H1 (cell line): ENCODE measurements at regions not wholly inside any gene's neighbourhood (a gene's known extent, or its start where the extent isn't known, plus 50 kb on each side); places are given as distances from the start of the nearest gene placed in this dataset.

Source experiments
- CTCF ChIA-PET: fragments of 300-600 bp; sonication (Branson Sonifier 250); formaldehyde crosslinking; loops from one replicate; lab custom pipeline; 2021; ENCODE audit not compliant: partially characterized antibody; lab: Charles Lee
- POLR2A ChIA-PET: fragments of 300-600 bp; sonication (Branson Sonifier 250); formaldehyde crosslinking; loops from one replicate; lab custom pipeline; 2021; ENCODE audit warnings: inconsistent platforms; ENCODE audit not compliant: partially characterized antibody; lab: Charles Lee
- DNase-seq, 2 experiments: peaks; one replicate each; pipeline versions ENCODE4 v3.0.0 to v3.0.0-alpha.2; 2010 to 2022; ENCODE audit warnings: low spot score in 2 of 2, low read depth in 1 of 2, mixed read lengths in 1 of 2
- FAIRE-seq: peaks from 2 replicates; lab custom pipeline; 2011; peaks lifted over from hg19 to GRCh38; lab: Jason Lieb, UNC
- H2AFZ ChIP-seq: 2 replicates; pipeline ENCODE4 v1.8.1; 2012; ENCODE audit warnings: low read length, inconsistent platforms
- H2AK5ac ChIP-seq: 2 replicates; pipeline ENCODE4 v1.6.1; 2013; ENCODE audit warnings: low read depth, low read length
- H2BK120ac ChIP-seq: replicated peaks from 2 replicates; pipeline ENCODE3; 2013; ENCODE audit warnings: low read depth, low read length, inconsistent platforms
- H2BK12ac ChIP-seq: 2 replicates; pipeline ENCODE4 v1.6.1; 2013; ENCODE audit warnings: low read depth, low read length
- H2BK15ac ChIP-seq: 2 replicates; pipeline ENCODE4 v1.6.1; 2013; ENCODE audit warnings: low read length
- H2BK20ac ChIP-seq: 2 replicates; pipeline ENCODE4 v1.6.1; 2013; ENCODE audit warnings: low read length
- H2BK5ac ChIP-seq: 2 replicates; pipeline ENCODE4 v1.6.1; 2013; ENCODE audit warnings: low read depth, low read length
- H3K14ac ChIP-seq: 2 replicates; pipeline ENCODE4 v1.6.1; 2013; ENCODE audit warnings: inconsistent platforms; ENCODE audit not compliant: insufficient read length
- H3K18ac ChIP-seq: 2 replicates; pipeline ENCODE4 v1.6.1; 2013; ENCODE audit warnings: low read length; ENCODE audit errors: extremely low read depth
- H3K23ac ChIP-seq: 2 replicates; pipeline ENCODE4 v1.6.1; 2013; ENCODE audit warnings: inconsistent platforms; ENCODE audit not compliant: insufficient read length
- H3K23me2 ChIP-seq: 2 replicates; pipeline ENCODE4 v1.6.1; 2013; ENCODE audit warnings: low read depth, low read length
- H3K27ac ChIP-seq: 2 replicates; pipeline ENCODE4 v1.6.1; 2011; ENCODE audit warnings: low read depth, low read length, inconsistent platforms
- H3K27me3 ChIP-seq, 4 experiments: replicated peaks in 1 of 4; 1 replicate in 1 of 4; 2 replicates in 3 of 4; pipeline versions ENCODE4 v1.6.1 to v1.8.1; 2011 to 2013; ENCODE audit warnings: low read length in 3 of 4, mild to moderate bottlenecking in 3 of 4, inconsistent platforms in 2 of 4, mixed read lengths in 2 of 4, moderate library complexity in 1 of 4; ENCODE audit not compliant: control insufficient read depth in 3 of 4, insufficient read depth in 3 of 4; ENCODE audit errors: extremely low read depth in 1 of 4
- H3K36me3 ChIP-seq, 4 experiments: 2 replicates each; pipeline versions ENCODE4 v1.6.1 to v1.8.1; 2011 to 2013; ENCODE audit warnings: mild to moderate bottlenecking in 4 of 4, low read length in 3 of 4, moderate library complexity in 2 of 4, control low read depth in 1 of 4, inconsistent platforms in 1 of 4; ENCODE audit not compliant: insufficient read depth in 4 of 4, control insufficient read depth in 2 of 4
- H3K4ac ChIP-seq: replicated peaks from 2 replicates; pipeline ENCODE3; 2013; ENCODE audit warnings: low read length, low read depth, mixed read lengths, inconsistent platforms; ENCODE audit not compliant: insufficient read length
- H3K4me1 ChIP-seq, 4 experiments: replicated peaks in 1 of 4; 1 replicate in 1 of 4; 2 replicates in 3 of 4; pipeline versions ENCODE4 v1.6.1 to v1.8.1; 2011 to 2013; ENCODE audit warnings: low read length in 3 of 4, inconsistent platforms in 2 of 4, mixed read lengths in 1 of 4; ENCODE audit not compliant: insufficient read depth in 4 of 4, control insufficient read depth in 3 of 4
- H3K4me2 ChIP-seq, 2 experiments: 2 replicates each; pipeline versions ENCODE4 v1.6.1 to v1.8.1; 2011 to 2013; ENCODE audit warnings: low read depth in 2 of 2, low read length in 2 of 2, control low read depth in 1 of 2, inconsistent platforms in 1 of 2, mild to moderate bottlenecking in 1 of 2; ENCODE audit not compliant: insufficient read depth in 1 of 2
- H3K4me3 ChIP-seq, 4 experiments: fragments of 200-600, 300-600 bp in 1 of 4; sonication (generic), shearing (Covaris generic), sonication (Bioruptor Twin) in 1 of 4; 2 replicates each; pipeline versions ENCODE4 v1.5.1 to v1.8.1; 2011 to 2016; ENCODE audit warnings: low read length in 4 of 4, low read depth in 3 of 4, control low read depth in 2 of 4, inconsistent platforms in 2 of 4, mild to moderate bottlenecking in 2 of 4, mixed read lengths in 1 of 4, moderate library complexity in 1 of 4; ENCODE audit not compliant: insufficient read depth in 2 of 4; ENCODE audit errors: extremely low read depth in 1 of 4
- H3K56ac ChIP-seq: replicated peaks from 2 replicates; pipeline ENCODE3; 2013; ENCODE audit warnings: low read depth, mild to moderate bottlenecking, mixed read lengths, low read length, inconsistent platforms; ENCODE audit not compliant: insufficient read length
- H3K79me1 ChIP-seq: 2 replicates; pipeline ENCODE4 v1.6.1; 2013; ENCODE audit warnings: low read depth, low read length, control low read depth
- H3K79me2 ChIP-seq, 2 experiments: 2 replicates each; pipeline versions ENCODE4 v1.6.1 to v1.8.1; 2012 to 2013; ENCODE audit warnings: low read length in 2 of 2, mild to moderate bottlenecking in 2 of 2, inconsistent platforms in 1 of 2; ENCODE audit not compliant: insufficient read depth in 2 of 2, control insufficient read depth in 1 of 2
- H3K9ac ChIP-seq, 4 experiments: replicated peaks in 1 of 4; 1 replicate in 1 of 4; 2 replicates in 3 of 4; pipeline versions ENCODE4 v1.6.1 to v1.8.1; 2011 to 2013; ENCODE audit warnings: low read depth in 3 of 4, low read length in 3 of 4, control low read depth in 2 of 4, mild to moderate bottlenecking in 2 of 4, moderate library complexity in 2 of 4, inconsistent platforms in 1 of 4; ENCODE audit errors: extremely low read depth in 1 of 4
- H3K9me3 ChIP-seq, 2 experiments: 2 replicates each; pipeline versions ENCODE4 v1.6.1 to v1.8.1; 2012 to 2013; ENCODE audit warnings: mild to moderate bottlenecking in 2 of 2, moderate library complexity in 2 of 2, control low read depth in 1 of 2, inconsistent platforms in 1 of 2, low read depth in 1 of 2, low read length in 1 of 2, mixed read lengths in 1 of 2; ENCODE audit not compliant: insufficient read depth in 2 of 2
- H4K20me1 ChIP-seq, 2 experiments: replicated peaks in 1 of 2; 2 replicates each; pipeline versions ENCODE3 to v1.8.1; 2011 to 2013; ENCODE audit warnings: inconsistent platforms in 2 of 2, low read length in 2 of 2, mild to moderate bottlenecking in 1 of 2; ENCODE audit not compliant: insufficient read depth in 2 of 2, control insufficient read depth in 1 of 2
- H4K5ac ChIP-seq: 2 replicates; pipeline ENCODE4 v1.6.1; 2013; ENCODE audit warnings: low read length, low read depth, mixed read lengths, inconsistent platforms; ENCODE audit not compliant: insufficient read length
- H4K8ac ChIP-seq: 2 replicates; pipeline ENCODE4 v1.8.0; 2013; ENCODE audit warnings: mild to moderate bottlenecking, moderate library complexity, low read length, inconsistent platforms; ENCODE audit not compliant: insufficient read depth; ENCODE audit errors: extremely low read depth
- H4K91ac ChIP-seq: replicated peaks from 2 replicates; pipeline ENCODE3; 2013; ENCODE audit warnings: low read length, mixed read lengths, inconsistent platforms; ENCODE audit not compliant: insufficient read length
- CREB1 ChIP-seq: IDR thresholded peaks from 2 replicates; pipeline ENCODE4 v1.6.1; 2012; ENCODE audit warnings: inconsistent platforms
- RAD21 ChIP-seq, 2 experiments: IDR thresholded peaks in 1 of 2; conservative IDR thresholded peaks in 1 of 2; 2 replicates each; pipeline ENCODE4 v1.6.1; 2011; ENCODE audit warnings: low read depth in 2 of 2, low read length in 2 of 2, improper control_type of control experiment in 1 of 2, inconsistent platforms in 1 of 2, mild to moderate bottlenecking in 1 of 2, moderate library complexity in 1 of 2
- SIRT6 ChIP-seq: IDR thresholded peaks from one replicate; pipeline ENCODE4 v1.7.1; 2012; ENCODE audit warnings: low read length, inconsistent platforms
- SRF ChIP-seq: IDR thresholded peaks from 2 replicates; pipeline ENCODE4 v1.6.1; 2011; ENCODE audit warnings: mild to moderate bottlenecking, low read depth, low read length, moderate library complexity
- YY1 ChIP-seq: IDR thresholded peaks from 2 replicates; pipeline ENCODE4 v1.6.1; 2011; ENCODE audit warnings: low read depth, mild to moderate bottlenecking, low read length
- WGBS, 2 experiments: shearing (Covaris generic) in 1 of 2; methylation state at CpG; one replicate each; pipeline versions ENCODE4 v1.1.6 to v1.1.7; 2013 to 2015; ENCODE audit warnings: low lambda C conversion rate in 2 of 2, mixed read lengths in 2 of 2, inconsistent platforms in 1 of 2, low coverage in 1 of 2, missing lambda C conversion rate in 1 of 2; ENCODE audit not compliant: insufficient replicate concordance in 2 of 2, insufficient coverage in 1 of 2, insufficient read length in 1 of 2; ENCODE audit errors: extremely low coverage in 1 of 2, missing lambda C conversion rate in 1 of 2; 5-methylcytosine and 5-hydroxymethylcytosine counted together

- H3K27me3 ChIP-seq = no peaks in the 10 kb centered on the region
- no peaks in the 10 kb centered on the region for H3K9me3 ChIP-seq
- DNase-seq (no peak), FAIRE-seq (no peak)
- no peak overlapping the region for H3K4me3 ChIP-seq
- no peaks in the 10 kb centered on the region for H3K23me2 ChIP-seq
- H2BK12ac ChIP-seq = no peak overlapping the region
- H3K56ac ChIP-seq = no peak overlapping the region
- H3K27ac ChIP-seq = no peak overlapping the region
- peaks cover 0 to 2% (median 0%) of the 10 kb centered on the region in 4 experiments; a peak in 2 of 7 replicates for H3K4me1 ChIP-seq
- no peak overlapping the region for H2BK5ac ChIP-seq
- ChIA-PET CTCF (no interaction called here), POLR2A (no interaction called here)
- H3K36me3 ChIP-seq = no peaks in the 10 kb centered on the region
- no peaks in the 10 kb centered on the region for H3K79me2 ChIP-seq
- no peaks in the 10 kb centered on the region for H3K79me1 ChIP-seq
- no peak overlapping the region for H3K4ac ChIP-seq
- H3K14ac ChIP-seq = no peak overlapping the region
- H3K4me2 ChIP-seq = no peak overlapping the region
- no peak overlapping the region for H3K9ac ChIP-seq
- no peak overlapping the region for H4K5ac ChIP-seq
- no peak overlapping the region for H3K23ac ChIP-seq
- H3K18ac ChIP-seq = no peak overlapping the region
- 97% methylated on average over 3 of the region's 3 CpGs; no CpG with 5 or more reads in 1 of the 2 experiments for WGBS, 2 experiments
- no peak overlapping the region for H2BK20ac ChIP-seq
- no peak overlapping the region for H4K8ac ChIP-seq
- H2AFZ ChIP-seq = no peak overlapping the region
- no peak overlapping the region for H4K91ac ChIP-seq
- H2AK5ac ChIP-seq = no peak overlapping the region
- no peaks in the 10 kb centered on the region for H4K20me1 ChIP-seq
- no peak overlapping the region for H2BK120ac ChIP-seq
- H2BK15ac ChIP-seq = no peak overlapping the region
- no peak for TF ChIP-seq SIRT6
- no peak for TF ChIP-seq RAD21 (IDR thresholded peaks at IDR 0.05 in 1 of 2, conservative IDR thresholded peaks at IDR 0.05 in 1 of 2; ENCODE audit: low read depth in 2 of 2, low read length in 2 of 2)
- TF ChIP-seq CREB1 = no peak
- TF ChIP-seq YY1 = no peak
- no peak for TF ChIP-seq SRF
These were observed 53.6 kb upstream of the FMOD start for GRCh38 chr1:203404546-203404945.
